ENCODE measurements at regions not wholly inside any gene's neighbourhood (a gene's known extent, or its start where the extent isn't known, plus 50 kb on each side); places are given as distances from the start of the nearest gene placed in this dataset.
"Not testable (repeated sequence)": the region's sequence is repeated elsewhere in the genome, so short reads cannot be mapped to it uniquely, and the experiment has no call there.

GRCh38 chr2:158866082-158866481, 71.0 kb downstream of the DAPL1 start:
- in situ Hi-C loops (cut with HindIII; ENCODE audit: low sequenced_read_pairs): not testable (repeated sequence)

- in situ Hi-C loops (cut with HindIII; ENCODE audit: low sequenced_read_pairs): not testable (repeated sequence)
These were observed 72.5 kb downstream of the DAPL1 start for GRCh38 chr2:158867531-158868191.

DNA sequence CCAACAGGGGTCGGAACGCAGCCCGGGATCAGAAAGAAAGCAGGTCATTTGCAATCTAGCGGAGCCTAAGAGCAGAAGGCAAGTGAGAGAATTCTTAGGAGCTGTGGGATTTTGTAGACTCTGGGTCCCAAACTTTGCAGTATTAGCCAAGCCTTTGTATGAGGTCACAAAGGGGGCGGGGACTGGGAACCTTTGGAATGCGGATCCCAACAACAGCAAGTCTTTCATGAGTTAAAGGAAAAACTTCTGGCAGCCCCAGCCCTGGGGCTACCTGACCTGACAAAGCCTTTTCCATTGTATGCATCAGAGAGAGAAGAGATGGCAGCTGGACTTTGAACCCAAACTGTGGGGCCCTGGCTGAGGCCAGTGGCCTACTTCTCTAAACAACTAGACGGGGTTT, 73.3 kb downstream of the DAPL1 start:
- in situ Hi-C loops (cut with HindIII; ENCODE audit: low sequenced_read_pairs): not testable (repeated sequence)

DNA sequence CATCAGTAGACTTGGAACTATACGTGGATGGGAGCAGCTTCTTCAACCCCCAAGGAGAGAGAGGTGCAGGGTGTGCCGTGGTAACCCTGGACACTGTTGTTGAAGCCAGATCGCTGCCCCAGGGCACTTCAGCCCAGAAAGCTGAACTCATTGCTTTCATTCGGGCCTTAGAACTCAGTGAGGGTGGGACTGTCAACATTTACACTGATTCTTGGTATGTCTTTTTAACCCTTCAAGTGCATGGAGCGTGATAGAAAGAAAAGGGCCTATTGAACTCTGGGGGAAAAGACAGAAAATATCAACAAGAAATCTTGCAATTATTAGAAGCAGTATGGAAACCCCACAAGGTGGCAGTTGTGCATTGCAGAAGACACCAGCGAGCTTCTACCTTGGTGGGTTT, 74.0 kb downstream of the DAPL1 start:
- in situ Hi-C loops (cut with HindIII; ENCODE audit: low sequenced_read_pairs): not testable (repeated sequence)

- in situ Hi-C loops (cut with HindIII; ENCODE audit: low sequenced_read_pairs): not testable (repeated sequence)
These were observed 74.5 kb downstream of the DAPL1 start for GRCh38 chr2:158869609-158870008.

DNA sequence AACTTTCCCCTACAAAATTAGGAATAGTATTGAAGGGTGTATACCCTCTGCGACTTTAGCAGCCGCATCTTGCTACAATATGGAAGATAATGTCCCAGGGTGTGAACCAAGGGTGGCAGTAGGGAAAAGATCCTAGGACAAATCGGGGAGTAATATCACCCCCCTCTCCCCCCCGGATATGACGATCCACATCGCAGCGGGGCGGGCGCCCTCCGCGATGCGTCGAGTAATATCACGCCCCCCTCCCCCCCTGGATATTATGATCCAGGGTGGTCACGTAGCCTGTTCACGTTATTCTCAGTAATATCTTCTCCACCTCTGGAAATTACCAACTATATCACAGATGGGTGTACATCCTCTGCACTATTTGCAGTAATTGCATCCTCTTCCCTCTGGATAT, 82.9 kb downstream of the DAPL1 start:
- in situ Hi-C loops (cut with HindIII; ENCODE audit: low sequenced_read_pairs): no loop called here

- in situ Hi-C loops (cut with HindIII; ENCODE audit: low sequenced_read_pairs): no loop called here
These were observed 84.2 kb downstream of the DAPL1 start for GRCh38 chr2:158879229-158879903.

- in situ Hi-C loops (cut with HindIII; ENCODE audit: low sequenced_read_pairs): no loop called here
These were observed 86.1 kb upstream of the TANC1 start for GRCh38 chr2:158882297-158882696.

- in situ Hi-C loops (cut with HindIII; ENCODE audit: low sequenced_read_pairs): not testable (repeated sequence)
These were observed 83.9 kb upstream of the TANC1 start for GRCh38 chr2:158884552-158884951.

- in situ Hi-C loops (cut with HindIII; ENCODE audit: low sequenced_read_pairs): not testable (repeated sequence)
These were observed 83.3 kb upstream of the TANC1 start for GRCh38 chr2:158885018-158885678.

- in situ Hi-C loops (cut with HindIII; ENCODE audit: low sequenced_read_pairs): not testable (repeated sequence)
These were observed 82.8 kb upstream of the TANC1 start for GRCh38 chr2:158885679-158886050.

DNA sequence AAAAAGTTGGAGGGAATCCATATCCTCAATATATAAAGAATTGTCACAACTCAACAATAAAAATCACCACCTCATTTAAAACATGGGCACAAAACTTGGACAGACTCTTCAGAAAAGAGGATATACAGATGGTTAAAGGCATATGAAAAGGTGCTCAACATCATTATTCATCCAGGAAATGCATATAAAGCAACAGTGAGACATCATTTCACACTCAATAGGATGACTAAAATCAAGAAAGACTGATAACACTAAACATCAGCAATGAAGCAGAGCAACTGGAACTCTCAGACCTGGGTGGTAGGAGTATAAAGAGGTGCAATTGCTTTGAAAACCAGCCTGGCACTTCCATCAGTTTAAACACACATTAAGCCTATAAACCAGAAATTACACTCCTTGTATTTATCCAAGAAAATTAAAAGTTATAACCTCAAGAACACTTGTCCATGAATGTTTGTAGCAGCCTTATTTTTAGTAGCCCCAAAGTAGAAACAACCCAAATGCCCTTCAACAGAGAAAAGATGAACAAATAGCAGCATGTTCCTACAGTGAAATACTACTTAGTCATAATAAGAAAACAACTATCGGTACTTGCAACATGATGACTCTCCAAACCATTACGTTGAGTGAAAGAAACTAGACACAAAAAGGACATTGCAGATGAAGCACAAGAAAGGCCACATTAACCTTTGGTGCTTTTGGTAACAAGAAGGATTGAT, 79.1 kb upstream of the TANC1 start:
- in situ Hi-C loops (cut with HindIII; ENCODE audit: low sequenced_read_pairs): no loop called here

DNA sequence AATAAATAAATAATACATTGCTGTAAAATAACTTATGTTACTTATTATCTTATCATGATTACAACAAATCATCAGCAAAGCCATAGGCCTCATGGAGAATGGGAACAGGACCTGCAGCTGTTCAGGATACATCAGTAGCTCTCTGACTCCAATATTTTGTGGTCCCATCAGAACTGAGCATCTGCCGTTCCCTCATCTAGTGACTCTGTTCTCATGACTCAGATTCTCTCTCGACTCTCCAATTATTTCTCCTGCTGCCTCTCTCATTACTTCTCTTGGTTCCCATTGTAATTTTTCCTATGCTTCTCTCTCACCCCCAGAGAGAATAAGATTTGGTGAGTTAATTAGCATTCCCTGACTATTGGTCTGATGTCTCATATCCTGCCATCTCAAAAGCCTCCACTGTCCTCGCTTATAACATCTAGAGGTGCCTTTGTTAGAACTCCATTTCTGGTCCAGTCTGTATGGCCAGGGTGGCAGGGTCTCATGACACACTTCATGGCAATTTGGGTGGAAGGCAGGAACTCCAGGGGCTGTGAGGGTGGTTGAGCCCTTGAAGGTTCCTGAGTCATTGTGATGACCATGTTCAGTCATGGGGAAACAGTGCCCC, 78.0 kb upstream of the TANC1 start:
- in situ Hi-C loops (cut with HindIII; ENCODE audit: low sequenced_read_pairs): no loop called here

DNA sequence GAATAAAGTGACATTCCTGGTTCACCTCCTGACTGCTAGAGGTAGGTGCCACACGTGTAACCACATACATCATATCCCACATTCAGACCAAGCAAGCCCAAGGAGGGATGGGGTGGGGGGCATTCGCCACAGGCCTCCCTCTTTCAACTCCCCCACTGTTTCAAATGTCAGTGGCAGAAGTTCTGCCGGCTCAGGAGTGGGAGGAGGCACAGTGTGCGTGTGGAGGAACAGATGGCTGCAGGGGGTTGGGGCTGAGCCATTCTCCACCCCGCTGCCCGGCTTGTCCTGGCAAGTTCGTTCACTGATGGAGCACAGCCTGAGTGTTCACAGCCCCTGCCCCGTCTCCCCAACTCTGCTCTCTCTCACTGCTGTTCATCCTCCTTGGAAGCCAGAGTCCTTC, 75.4 kb upstream of the TANC1 start:
- in situ Hi-C loops (cut with HindIII; ENCODE audit: low sequenced_read_pairs): no loop called here

- in situ Hi-C loops (cut with HindIII; ENCODE audit: low sequenced_read_pairs): no loop called here
These were observed 75.0 kb upstream of the TANC1 start for GRCh38 chr2:158893474-158893873.

DNA sequence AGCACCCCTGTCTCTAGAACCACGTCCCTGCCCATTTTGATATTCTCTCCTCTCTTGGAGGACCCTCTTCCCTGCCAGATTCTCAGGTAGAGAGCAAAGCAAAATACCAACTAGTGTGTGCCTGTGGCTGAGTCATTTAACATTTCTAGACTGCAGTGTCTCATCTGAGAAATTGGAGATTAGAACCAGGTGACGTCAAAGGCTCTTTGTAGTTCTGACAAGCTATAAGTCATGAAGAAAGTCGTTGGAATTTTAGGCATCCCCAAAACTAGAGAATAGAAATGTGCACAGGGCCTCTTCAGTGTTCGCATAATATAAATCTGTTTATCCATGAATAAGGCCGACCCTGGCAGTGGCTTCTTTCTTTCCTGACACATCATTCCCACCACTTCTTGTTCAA, 74.4 kb upstream of the TANC1 start:
- in situ Hi-C loops (cut with HindIII; ENCODE audit: low sequenced_read_pairs): no loop called here

- in situ Hi-C loops (cut with HindIII; ENCODE audit: low sequenced_read_pairs): no loop called here
These were observed 73.9 kb upstream of the TANC1 start for GRCh38 chr2:158894572-158894971.

DNA sequence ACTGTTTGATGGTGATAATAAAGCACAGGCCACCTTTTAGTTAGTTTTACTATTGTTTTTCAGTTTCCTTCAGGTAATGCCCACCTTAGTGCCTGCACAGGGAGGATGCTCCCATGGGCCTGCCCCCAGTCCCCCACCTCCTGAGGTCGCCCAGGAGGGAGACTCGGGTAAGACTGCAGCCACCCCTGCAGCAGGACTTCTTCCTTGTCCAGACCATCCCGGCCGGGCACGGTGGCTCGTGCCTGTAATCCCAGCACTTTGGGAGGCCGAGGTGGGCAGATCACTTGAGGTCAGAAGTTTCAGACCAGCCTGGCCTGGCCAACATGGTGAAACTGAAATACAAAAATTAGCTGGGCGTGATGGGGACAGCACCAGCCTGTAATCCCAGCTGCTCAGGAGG, 68.1 kb upstream of the TANC1 start:
- in situ Hi-C loops (cut with HindIII; ENCODE audit: low sequenced_read_pairs): loop anchor here (5.0 kb wide), 1 partner anchor 47 kb away; no protein-coding TSS in a partner anchor

- in situ Hi-C loops (cut with HindIII; ENCODE audit: low sequenced_read_pairs): loop anchor here (5.0 kb wide), 1 partner anchor 45 kb away; no protein-coding TSS in a partner anchor
These were observed 66.4 kb upstream of the TANC1 start for GRCh38 chr2:158902005-158902398.

GRCh38 chr2:158903711-158904405, 64.6 kb upstream of the TANC1 start:
- in situ Hi-C loops (cut with HindIII; ENCODE audit: low sequenced_read_pairs): loop anchor here (5.0 kb wide), 1 partner anchor 43 kb away; no protein-coding TSS in a partner anchor

All from endothelial cell of hepatic sinusoid (primary cell).